ENCODE measurements at regions not wholly inside any gene's neighbourhood (a gene's known extent, or its start where the extent isn't known, plus 50 kb on each side); places are given as distances from the start of the nearest gene placed in this dataset.

DNA sequence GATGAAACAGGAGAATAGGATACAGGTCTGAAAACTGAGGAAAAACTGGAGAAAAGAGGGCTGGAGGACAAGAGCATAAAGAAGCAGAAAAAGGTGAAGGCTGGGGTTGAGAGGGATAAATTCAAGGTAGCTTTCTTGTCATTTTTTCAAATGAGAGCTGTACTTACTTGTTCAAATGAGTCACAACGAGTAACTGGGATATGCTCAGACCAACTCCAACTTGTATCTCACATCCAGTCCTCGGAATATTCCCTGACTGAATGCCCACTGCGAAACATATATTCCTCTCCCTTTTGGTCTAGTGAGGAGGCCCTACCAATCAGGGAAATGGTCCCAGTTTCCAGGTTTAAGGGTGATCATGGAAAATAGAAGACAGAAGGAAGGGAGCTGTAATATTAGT is 343.4 kb downstream of the HHIPL2 start:
- no peaks in the 10 kb centered on the region for H4K20me1 ChIP-seq (ENCODE audit: insufficient read depth, low read length, poor library complexity, severe bottlenecking)
- H3K9ac ChIP-seq (ENCODE audit: low read depth, low read length, poor library complexity, severe bottlenecking), result no peak overlapping the region
- no peak overlapping the region for H2AFZ ChIP-seq (ENCODE audit: low read length)
- H3K9me2 ChIP-seq (replicated peaks; ENCODE audit: low read depth, low read length), result no peaks in the 10 kb centered on the region
- H3K79me2 ChIP-seq (ENCODE audit: insufficient read depth, low read length), result no peaks in the 10 kb centered on the region
- H3F3A ChIP-seq (ENCODE audit: low read depth), result no peaks in the 10 kb centered on the region
- H3K4me1 ChIP-seq (ENCODE audit: insufficient read depth, low read length, poor library complexity, severe bottlenecking), result peaks cover 8% of the 10 kb centered on the region
- TF ChIP-seq, protein P1, sequence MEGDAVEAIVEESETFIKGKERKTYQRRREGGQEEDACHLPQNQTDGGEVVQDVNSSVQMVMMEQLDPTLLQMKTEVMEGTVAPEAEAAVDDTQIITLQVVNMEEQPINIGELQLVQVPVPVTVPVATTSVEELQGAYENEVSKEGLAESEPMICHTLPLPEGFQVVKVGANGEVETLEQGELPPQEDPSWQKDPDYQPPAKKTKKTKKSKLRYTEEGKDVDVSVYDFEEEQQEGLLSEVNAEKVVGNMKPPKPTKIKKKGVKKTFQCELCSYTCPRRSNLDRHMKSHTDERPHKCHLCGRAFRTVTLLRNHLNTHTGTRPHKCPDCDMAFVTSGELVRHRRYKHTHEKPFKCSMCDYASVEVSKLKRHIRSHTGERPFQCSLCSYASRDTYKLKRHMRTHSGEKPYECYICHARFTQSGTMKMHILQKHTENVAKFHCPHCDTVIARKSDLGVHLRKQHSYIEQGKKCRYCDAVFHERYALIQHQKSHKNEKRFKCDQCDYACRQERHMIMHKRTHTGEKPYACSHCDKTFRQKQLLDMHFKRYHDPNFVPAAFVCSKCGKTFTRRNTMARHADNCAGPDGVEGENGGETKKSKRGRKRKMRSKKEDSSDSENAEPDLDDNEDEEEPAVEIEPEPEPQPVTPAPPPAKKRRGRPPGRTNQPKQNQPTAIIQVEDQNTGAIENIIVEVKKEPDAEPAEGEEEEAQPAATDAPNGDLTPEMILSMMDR (conservative IDR thresholded peaks at IDR 0.05; ENCODE audit: low read length), result no peak
- no peaks in the 10 kb centered on the region for H3K27me3 ChIP-seq (ENCODE audit: insufficient read depth, low read length, poor library complexity, severe bottlenecking)
- H3K36me3 ChIP-seq (ENCODE audit: insufficient read depth, low read length), result no peaks in the 10 kb centered on the region
- no peaks in the 10 kb centered on the region for H3K9me3 ChIP-seq (ENCODE audit: insufficient read depth, low read depth, low read length)
- H3K4me2 ChIP-seq (ENCODE audit: low read depth, low read length, poor library complexity, severe bottlenecking), result no peak overlapping the region
- H3K4me3 ChIP-seq (ENCODE audit: low read length, poor library complexity, severe bottlenecking), result no peak overlapping the region

DNA sequence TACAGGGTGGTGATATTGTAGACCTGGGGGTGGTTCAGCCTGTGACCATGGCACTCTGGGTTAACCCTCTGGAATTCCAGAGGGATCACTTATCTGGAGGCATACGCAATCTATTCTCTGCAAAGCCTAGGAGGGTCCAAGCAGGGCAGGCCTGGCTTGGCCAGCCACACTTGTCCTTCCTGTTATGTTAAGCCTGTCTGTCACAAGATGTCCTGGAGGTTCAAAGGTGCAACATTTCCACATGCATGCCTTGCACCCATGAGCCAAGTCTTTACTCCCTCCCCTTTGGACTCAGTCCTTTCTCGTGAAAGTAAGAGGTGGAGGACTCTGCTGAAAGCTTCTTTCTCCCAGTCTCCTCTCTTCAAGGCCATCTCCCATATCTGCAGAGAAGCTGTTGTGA is 345.1 kb downstream of the HHIPL2 start:
- TF ChIP-seq, protein P1 (conservative IDR thresholded peaks at IDR 0.05; ENCODE audit: low read length), result no peak
- no peak for TF ChIP-seq EZH2phosphoT487 (IDR thresholded peaks at IDR 0.05; ENCODE audit: borderline replicate concordance)
- peak overlapping the region; percentile 74 for H2AFZ ChIP-seq (ENCODE audit: low read length)
- peaks cover 8% of the 10 kb centered on the region for H3K4me1 ChIP-seq (ENCODE audit: insufficient read depth, low read length, poor library complexity, severe bottlenecking)
- no peaks in the 10 kb centered on the region for H3K27me3 ChIP-seq (ENCODE audit: insufficient read depth, low read length, poor library complexity, severe bottlenecking)
- H3F3A ChIP-seq (ENCODE audit: low read depth), result no peaks in the 10 kb centered on the region
- no peak overlapping the region for H3K9ac ChIP-seq (ENCODE audit: low read depth, low read length, poor library complexity, severe bottlenecking)
- H3K9me3 ChIP-seq (ENCODE audit: insufficient read depth, low read depth, low read length), result no peaks in the 10 kb centered on the region
- H3K79me2 ChIP-seq (ENCODE audit: insufficient read depth, low read length), result no peaks in the 10 kb centered on the region
- no peak overlapping the region for H3K4me2 ChIP-seq (ENCODE audit: low read depth, low read length, poor library complexity, severe bottlenecking)
- H3K9me2 ChIP-seq (replicated peaks; ENCODE audit: low read depth, low read length), result no peaks in the 10 kb centered on the region
- no peak overlapping the region for H3K4me3 ChIP-seq (ENCODE audit: low read length, poor library complexity, severe bottlenecking)
- no peaks in the 10 kb centered on the region for H4K20me1 ChIP-seq (ENCODE audit: insufficient read depth, low read length, poor library complexity, severe bottlenecking)
- no peaks in the 10 kb centered on the region for H3K36me3 ChIP-seq (ENCODE audit: insufficient read depth, low read length)

DNA sequence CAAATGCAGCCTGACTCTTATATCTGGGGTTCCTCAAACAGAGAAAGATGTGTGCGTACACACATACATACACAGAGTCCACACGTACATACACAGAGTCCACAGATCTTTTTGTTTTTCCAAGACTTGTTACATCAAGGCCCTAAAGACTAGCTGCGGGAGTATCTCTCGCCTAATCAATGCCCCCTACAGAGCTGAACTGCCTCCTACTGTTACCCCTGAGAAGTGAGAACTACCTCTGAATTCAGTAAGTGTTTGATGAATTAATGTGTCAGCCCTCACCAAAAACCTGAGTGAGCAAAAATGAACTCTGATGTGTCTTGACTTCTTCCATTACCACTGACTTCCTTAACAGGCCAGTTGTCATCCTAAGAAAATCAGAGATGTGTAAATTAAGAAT is 351.2 kb downstream of the HHIPL2 start:
- no peaks in the 10 kb centered on the region for H3K79me2 ChIP-seq (ENCODE audit: insufficient read depth, low read length)
- no peak overlapping the region for H3K4me2 ChIP-seq (ENCODE audit: low read depth, low read length, poor library complexity, severe bottlenecking)
- H3K4me3 ChIP-seq (ENCODE audit: low read length, poor library complexity, severe bottlenecking), result no peak overlapping the region
- H2AFZ ChIP-seq (ENCODE audit: low read length), result no peak overlapping the region
- H3K36me3 ChIP-seq (ENCODE audit: insufficient read depth, low read length), result no peaks in the 10 kb centered on the region
- H3K4me1 ChIP-seq (ENCODE audit: insufficient read depth, low read length, poor library complexity, severe bottlenecking), result no peaks in the 10 kb centered on the region
- no peaks in the 10 kb centered on the region for H3K27me3 ChIP-seq (ENCODE audit: insufficient read depth, low read length, poor library complexity, severe bottlenecking)
- no peaks in the 10 kb centered on the region for H3F3A ChIP-seq (ENCODE audit: low read depth)
- H3K9me3 ChIP-seq (ENCODE audit: insufficient read depth, low read depth, low read length), result no peaks in the 10 kb centered on the region
- H3K9ac ChIP-seq (ENCODE audit: low read depth, low read length, poor library complexity, severe bottlenecking), result no peak overlapping the region
- no peaks in the 10 kb centered on the region for H3K9me2 ChIP-seq (replicated peaks; ENCODE audit: low read depth, low read length)
- TF ChIP-seq EZH2phosphoT487 (IDR thresholded peaks at IDR 0.05; ENCODE audit: borderline replicate concordance), result no peak
- TF ChIP-seq, protein P1 (conservative IDR thresholded peaks at IDR 0.05; ENCODE audit: low read length), result no peak
- no peaks in the 10 kb centered on the region for H4K20me1 ChIP-seq (ENCODE audit: insufficient read depth, low read length, poor library complexity, severe bottlenecking)
